Superior temporal gyrus (tissue), 1 donor: ENCODE measurements at regions not wholly inside any gene's neighbourhood (a gene's known extent, or its start where the extent isn't known, plus 50 kb on each side); places are given as distances from the start of the nearest gene placed in this dataset.

Source experiments
- DNase-seq: peaks from one replicate; pipeline ENCODE4 v3.0.0-alpha.2; 2016; ENCODE audit errors: extremely low spot score

DNA sequence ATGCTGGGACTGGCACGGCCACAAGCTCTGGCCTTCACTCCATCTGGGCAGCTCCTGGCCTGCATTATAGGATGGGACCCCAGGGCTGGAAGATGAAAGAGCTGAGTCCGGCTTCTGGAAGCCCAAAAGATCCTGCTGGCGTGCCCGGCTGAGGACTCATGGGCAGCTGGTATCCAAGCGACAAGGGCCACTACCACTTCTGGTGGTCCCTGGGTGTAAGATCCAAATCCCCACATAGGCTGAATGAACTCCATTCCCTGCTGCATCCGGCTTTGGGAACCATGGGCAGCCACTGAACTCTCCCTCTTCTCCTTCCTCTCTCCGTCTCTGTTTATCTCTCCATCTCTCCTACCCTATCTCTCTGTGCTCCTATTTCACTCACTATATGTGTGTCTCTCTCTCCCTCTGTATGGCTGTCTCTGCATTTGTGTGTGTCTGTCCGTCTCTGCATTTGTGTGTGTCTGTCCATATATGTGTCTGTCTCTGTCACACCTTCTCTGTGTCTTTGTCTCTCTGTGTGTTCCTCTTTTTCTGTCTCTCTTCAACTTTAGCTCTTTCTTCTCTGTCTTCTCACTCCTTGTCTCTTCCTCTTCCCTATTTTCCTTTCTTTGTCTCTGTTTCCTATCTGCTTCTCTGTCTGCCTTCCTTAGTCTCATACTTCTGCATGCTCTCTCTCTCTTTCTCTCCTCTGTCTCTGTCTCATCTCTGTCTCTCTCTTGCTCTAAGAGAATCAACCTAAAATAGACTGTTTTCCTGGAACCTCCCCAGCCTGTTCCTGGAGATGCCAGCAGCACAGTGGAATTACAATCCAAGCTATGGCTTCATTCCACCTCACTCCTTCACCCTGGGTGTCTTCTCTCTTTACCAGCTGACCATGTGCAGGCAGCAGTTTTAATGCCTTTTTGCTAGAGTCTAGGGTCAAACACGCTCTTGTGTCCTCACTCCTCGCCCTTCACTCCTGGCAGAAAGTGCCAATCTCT lies 60.4 kb upstream of the IRX6 start:
- no peak for DNase-seq

DNA sequence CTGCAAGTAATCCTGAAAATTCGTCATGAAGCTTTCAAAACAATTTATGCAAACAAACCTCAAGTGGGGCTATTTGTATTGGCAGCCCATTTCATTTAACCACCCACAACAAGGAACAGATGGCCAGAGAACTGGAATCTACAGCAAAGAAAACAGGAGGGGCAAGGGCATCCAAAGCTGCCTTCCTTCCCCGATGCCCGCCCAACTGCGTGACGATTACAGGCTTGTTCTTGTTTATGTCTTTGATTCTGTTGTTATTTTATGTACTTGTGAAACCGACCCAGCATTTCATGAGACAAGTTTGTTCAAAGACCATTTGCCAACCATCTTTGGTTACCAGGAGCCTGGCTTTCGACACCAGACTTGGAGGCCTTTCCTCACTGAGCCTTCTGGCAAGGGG lies 59.1 kb upstream of the IRX6 start:
- DNase-seq: no peak

DNA sequence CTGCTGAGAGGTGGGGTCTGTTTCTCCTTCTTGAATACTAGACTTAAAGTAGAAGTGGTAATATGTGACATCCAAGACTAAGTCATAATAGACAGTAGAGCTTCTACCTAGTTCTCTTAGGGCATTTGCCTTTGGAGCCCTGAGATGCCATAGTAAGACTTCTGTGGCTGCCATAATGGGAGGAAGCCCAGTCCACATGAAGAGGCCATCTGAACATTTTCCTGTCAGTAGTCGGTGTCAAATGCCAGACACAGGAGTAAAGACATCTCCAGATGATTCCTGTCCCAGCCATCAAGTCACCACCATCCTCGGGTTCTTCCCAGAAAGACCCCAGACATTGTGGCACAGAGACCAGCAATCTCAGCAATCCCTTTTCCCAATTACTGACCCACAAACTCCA lies 58.1 kb upstream of the IRX6 start:
- no peak for DNase-seq

DNA sequence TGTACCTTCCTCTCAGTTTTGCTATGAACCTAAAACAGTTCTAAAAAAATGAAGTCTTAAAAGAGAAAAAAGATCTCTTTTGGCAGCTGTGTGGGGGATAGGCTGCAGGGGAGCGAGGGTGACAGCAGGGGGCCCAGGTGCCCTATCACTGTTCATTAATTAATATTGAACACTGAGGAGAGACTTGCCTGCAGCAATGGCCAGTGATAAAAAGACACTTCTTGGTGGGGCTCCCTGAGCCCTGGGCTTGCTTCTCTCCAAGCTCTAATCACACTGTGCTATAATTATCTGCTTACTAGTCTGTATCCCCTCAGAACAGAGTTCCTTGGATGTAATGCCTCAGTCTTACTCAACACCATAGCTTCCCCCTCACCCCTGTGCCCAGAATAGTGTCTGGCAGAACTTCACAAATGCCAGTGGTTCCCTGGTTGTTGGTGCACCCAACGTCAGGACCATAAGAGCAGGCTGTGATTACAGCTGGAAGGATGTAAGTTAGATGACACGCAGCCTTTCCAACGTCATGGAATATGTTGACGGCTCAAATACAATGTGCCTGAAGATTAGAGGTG lies 52.0 kb upstream of the IRX6 start:
- DNase-seq: no peak

DNA sequence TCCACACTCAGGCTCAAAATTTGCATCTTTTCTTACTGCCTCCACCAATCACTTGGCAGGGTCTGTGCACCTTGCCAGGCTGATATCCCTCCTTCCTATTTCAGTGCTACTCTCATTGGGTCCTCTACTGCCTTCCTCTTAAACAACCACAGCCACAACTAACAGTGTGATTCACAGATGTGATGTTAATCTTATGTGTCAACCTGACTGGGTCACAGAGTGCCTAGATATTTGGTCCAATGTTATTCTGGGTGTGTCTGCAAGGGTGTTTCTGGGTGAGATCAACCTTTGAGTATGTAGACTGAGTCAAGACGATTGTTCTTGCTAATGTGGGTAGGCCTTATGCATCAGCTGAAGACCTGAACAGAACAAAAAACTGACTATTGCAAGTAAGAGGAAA lies 51.3 kb upstream of the IRX6 start:
- DNase-seq: no peak

DNA sequence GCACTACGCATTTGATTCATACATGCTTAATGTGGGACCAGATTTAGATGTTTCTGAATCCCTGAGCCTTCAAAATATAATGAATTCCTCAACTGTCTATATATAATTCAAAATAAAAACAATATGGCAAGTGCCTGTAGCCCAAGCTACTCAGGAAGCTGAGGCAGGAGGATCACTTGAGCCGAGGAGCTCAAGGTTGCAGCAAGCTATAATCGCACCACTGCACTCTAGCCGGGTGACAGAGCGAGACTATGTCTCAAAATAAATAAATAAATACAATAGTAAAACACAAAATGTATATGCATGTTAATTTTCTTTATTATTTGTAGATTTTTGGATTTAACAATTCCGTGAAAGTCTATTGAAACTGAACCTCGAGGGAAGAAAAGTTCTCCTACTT lies 50.6 kb upstream of the IRX6 start:
- DNase-seq: no peak

DNA sequence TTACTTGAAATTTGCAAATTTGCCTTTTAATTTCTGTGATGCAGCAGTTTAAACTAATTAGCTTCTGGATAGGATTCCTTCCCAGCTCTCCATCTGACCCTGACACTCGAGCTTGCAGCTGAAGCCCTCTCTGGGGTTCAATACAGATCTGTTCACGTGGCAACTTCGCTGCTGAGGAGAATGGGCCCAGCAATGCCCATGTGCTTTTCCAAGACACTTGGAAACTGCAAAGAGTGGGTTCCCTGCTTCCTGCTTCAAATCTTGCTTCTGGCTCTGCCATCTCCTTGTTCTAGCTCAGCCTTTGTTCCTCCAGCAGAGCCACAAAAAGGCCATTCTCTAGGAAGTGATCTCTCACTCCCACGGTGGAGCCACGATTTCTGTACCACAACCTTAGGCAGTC lies 50.0 kb upstream of the IRX6 start:
- DNase-seq: no peak
